GM12878 (cell line): ENCODE measurements at regions not wholly inside any gene's neighbourhood (a gene's known extent, or its start where the extent isn't known, plus 50 kb on each side); places are given as distances from the start of the nearest gene placed in this dataset.

Source experiments
- ATAC-seq: fragments of 200-7000 bp; cut with Tn5 transposase; 3 replicates; pipeline ENCODE4 v1.9.1; 2020; ENCODE audit warnings: mild to moderate bottlenecking, moderate library complexity
- BruUV-seq: library from RNA; stranded (reverse); fragments of 400-500 nt; replicated peaks from 2 replicates; lab custom pipeline; 2021; lab: Mats Ljungman, UMichigan
- CTCF ChIA-PET: fragments of 300-600 bp; sonication (Branson Sonifier 250); formaldehyde crosslinking; extraction: SDS; loops from one replicate; lab custom pipeline; 2021; ENCODE audit warnings: inconsistent platforms; lab: Yijun Ruan, JAX
- POLR2A ChIA-PET: fragments of 350-600 bp; formaldehyde crosslinking; extraction: SDS; loops from one replicate; lab custom pipeline; 2021; ENCODE audit warnings: inconsistent platforms; lab: Charles Lee
- RAD21 ChIA-PET: fragments of 300-600 bp; sonication (Branson Sonifier 250); formaldehyde crosslinking; loops from one replicate; lab custom pipeline; 2023; ENCODE audit warnings: antibody characterized with exemption; ENCODE audit not compliant: unreplicated experiment; lab: Charles Lee
- SMC1A ChIA-PET: fragments of 300-600 bp; sonication (Branson Sonifier 250); formaldehyde crosslinking; loops from one replicate; lab custom pipeline; 2023; ENCODE audit not compliant: unreplicated experiment, uncharacterized antibody; lab: Charles Lee
- DNase-seq: peaks from one replicate; pipeline ENCODE4 v3.0.0-alpha.2; 2011; ENCODE audit warnings: low read depth, low spot score
- FAIRE-seq: peaks from 3 replicates; lab custom pipeline; 2011; peaks lifted over from hg19 to GRCh38; lab: Jason Lieb, UNC
- H2AFZ ChIP-seq: 2 replicates; pipeline ENCODE4 v1.6.0; 2011; ENCODE audit warnings: low read depth, low read length, control low read depth; ENCODE audit not compliant: control insufficient read depth
- H3K27ac ChIP-seq: 2 replicates; pipeline ENCODE4 v1.5.1; 2011; ENCODE audit warnings: control low read depth; ENCODE audit not compliant: control insufficient read depth, insufficient read depth
- H3K27me3 ChIP-seq, 2 experiments: replicated peaks in 1 of 2; 2 replicates each; pipeline versions ENCODE4 v1.6.0 to v1.6.1; 2011; ENCODE audit warnings: low read length in 1 of 2; ENCODE audit not compliant: control insufficient read depth in 2 of 2, insufficient read depth in 2 of 2
- H3K36me3 ChIP-seq, 2 experiments: 2 replicates each; pipeline ENCODE4 v1.5.1; 2011; ENCODE audit warnings: low read length in 1 of 2; ENCODE audit not compliant: control insufficient read depth in 2 of 2, insufficient read depth in 2 of 2
- H3K4me1 ChIP-seq: 2 replicates; pipeline ENCODE4 v1.6.1; 2011; ENCODE audit warnings: mild to moderate bottlenecking, low read length, moderate library complexity, mixed read lengths; ENCODE audit not compliant: control insufficient read depth, insufficient read depth
- H3K4me2 ChIP-seq: 2 replicates; pipeline ENCODE4 v1.6.0; 2011; ENCODE audit warnings: control low read depth; ENCODE audit not compliant: control insufficient read depth, insufficient read depth
- H3K4me3 ChIP-seq: fragments of 200-600 bp; sonication (generic); 2 replicates; pipeline ENCODE4 v1.5.1; 2016
- H3K79me2 ChIP-seq: 2 replicates; pipeline ENCODE4 v1.6.0; 2011; ENCODE audit warnings: low read length; ENCODE audit not compliant: control insufficient read depth, insufficient read depth
- H3K9ac ChIP-seq: 2 replicates; pipeline ENCODE4 v1.8.0; 2011; ENCODE audit warnings: low read length, control low read depth, mixed read lengths; ENCODE audit not compliant: control insufficient read depth, insufficient read depth
- H3K9me3 ChIP-seq: replicated peaks from 3 replicates; pipeline ENCODE4 v1.5.1; 2011; ENCODE audit warnings: mild to moderate bottlenecking, low read length; ENCODE audit not compliant: control insufficient read depth, insufficient read depth
- H4K20me1 ChIP-seq: 2 replicates; pipeline ENCODE4 v1.6.0; 2011; ENCODE audit not compliant: control insufficient read depth, insufficient read depth
- ATF2 ChIP-seq: IDR thresholded peaks from 2 replicates; pipeline ENCODE4 v1.6.1; 2012; ENCODE audit warnings: low read length, inconsistent platforms
- CREM ChIP-seq: IDR thresholded peaks from 2 replicates; pipeline ENCODE4 v1.6.1; 2014; ENCODE audit warnings: antibody characterized with exemption, low read depth
- FOS ChIP-seq: IDR thresholded peaks from 3 replicates; pipeline ENCODE4 v1.6.1; 2011; ENCODE audit warnings: borderline replicate concordance; ENCODE audit not compliant: insufficient read length; ENCODE audit errors: extremely low read depth
- FOXK2 ChIP-seq: fragments of 450-650 bp; IDR thresholded peaks from 2 replicates; pipeline ENCODE4 v1.6.1; 2017; ENCODE audit warnings: mild to moderate bottlenecking, moderate library complexity
- HDAC6 ChIP-seq: fragments of 200-600 bp; sonication (generic); IDR thresholded peaks from one replicate; pipeline ENCODE4 v1.8.0; 2017; ENCODE audit warnings: antibody characterized with exemption; ENCODE audit not compliant: unreplicated experiment
- MAX ChIP-seq: IDR thresholded peaks from 2 replicates; pipeline ENCODE4 v1.6.1; 2012; ENCODE audit warnings: low read depth, low read length, improper control_type of control experiment
- MEF2B ChIP-seq: fragments of 450-650 bp; IDR thresholded peaks from 2 replicates; pipeline ENCODE4 v1.6.1; 2018; ENCODE audit warnings: mild to moderate bottlenecking, moderate library complexity; ENCODE audit not compliant: partially characterized antibody, poor library complexity, severe bottlenecking
- PML ChIP-seq: IDR thresholded peaks from 2 replicates; pipeline ENCODE4 v1.6.1; 2012; ENCODE audit warnings: low read length, inconsistent platforms
- PRDM15 ChIP-seq: fragments of 450-650 bp; formaldehyde crosslinking; IDR thresholded peaks from 2 replicates; pipeline ENCODE4 v1.4.0; 2020; ENCODE audit warnings: mild to moderate bottlenecking, moderate library complexity
- RBBP5 ChIP-seq: fragments of 200-600 bp; sonication (generic); conservative IDR thresholded peaks from 2 replicates; pipeline ENCODE4 v1.6.1; 2016
- SIN3A ChIP-seq: IDR thresholded peaks from 2 replicates; pipeline ENCODE4 v1.6.1; 2012; ENCODE audit warnings: low read depth, low read length, improper control_type of control experiment
- SMAD1 ChIP-seq: fragments of 450-650 bp; IDR thresholded peaks from 2 replicates; pipeline ENCODE4 v1.6.1; 2018; ENCODE audit warnings: mild to moderate bottlenecking, low read depth; ENCODE audit not compliant: partially characterized antibody
- ZNF217 ChIP-seq: fragments of 450-650 bp; IDR thresholded peaks from 2 replicates; pipeline ENCODE4 v1.6.1; 2017; ENCODE audit warnings: antibody characterized with exemption, mild to moderate bottlenecking
- ZNF24 ChIP-seq: fragments of 450-650 bp; IDR thresholded peaks from 2 replicates; pipeline ENCODE4 v1.6.1; 2017; ENCODE audit warnings: antibody characterized with exemption, mild to moderate bottlenecking
- WGBS: methylation state at CpG from one replicate; pipeline ENCODE4 v1.1.6; 2016; ENCODE audit warnings: low lambda C conversion rate; ENCODE audit not compliant: insufficient replicate concordance, insufficient coverage; ENCODE audit errors: missing lambda C conversion rate; 5-methylcytosine and 5-hydroxymethylcytosine counted together
- in situ Hi-C: fragments of 300-500 bp; cut with MboI; formaldehyde crosslinking; loops from 9 replicates; pipeline ENCODE4 v1.14.3; 2018; ENCODE audit warnings: mixed read lengths
- intact Hi-C: fragments of 100-400 bp; cut with micrococcal nuclease; formaldehyde crosslinking; loops from one replicate; pipeline ENCODE4 v1.14.2; 2022; ENCODE audit not compliant: unreplicated experiment

GRCh38 chr16:50864386-50864785 lies 122.5 kb downstream of the CYLD start:
- intact Hi-C loops = no loop called here
- BruUV-seq = no TSS peak
- in situ Hi-C loops = no loop called here
- Histone ChIP-seq H3K4me3 (no peak overlapping the region), H3K36me3 (no peaks in the 10 kb centered on the region), H3K27ac (no peak overlapping the region), H3K79me2 (no peaks in the 10 kb centered on the region), H3K9me3 (no peaks in the 10 kb centered on the region), H3K4me1 (no peaks in the 10 kb centered on the region), H3K9ac (no peak overlapping the region), H4K20me1 (no peaks in the 10 kb centered on the region), H3K4me2 (no peak overlapping the region)
- no peak for FAIRE-seq
- no peak for DNase-seq
- WGBS = 42% methylated on average over 5 of the region's 5 CpGs
- POLR2A ChIA-PET = no interaction called here
- RAD21 ChIA-PET = no interaction called here
- SMC1A ChIA-PET = no interaction called here
- ATAC-seq = no peak
- CTCF ChIA-PET = no interaction called here
- TF ChIP-seq PML (no peak), HDAC6 (no peak)
- TF ChIP-seq, all 136 proteins: peak for 0
- no peak overlapping the region for H2AFZ ChIP-seq
- no peaks in the 10 kb centered on the region for H3K27me3 ChIP-seq

- Histone ChIP-seq H3K4me3 (no peak overlapping the region), H3K36me3 (no peaks in the 10 kb centered on the region), H3K27me3 (no peaks in the 10 kb centered on the region), H2AFZ (no peak overlapping the region), H3K27ac (no peak overlapping the region), H3K9me3 (no peaks in the 10 kb centered on the region), H3K4me1 (no peaks in the 10 kb centered on the region), H3K9ac (no peak overlapping the region), H3K4me2 (no peak overlapping the region), H4K20me1 (no peaks in the 10 kb centered on the region), H3K79me2 (no peaks in the 10 kb centered on the region)
- 34% methylated on average over 8 of the region's 8 CpGs for WGBS
- DNase-seq (no peak), ATAC-seq (no peak), FAIRE-seq (no peak)
- in situ Hi-C loops = no loop called here
- POLR2A ChIA-PET = no interaction called here
- SMC1A ChIA-PET = no interaction called here
- RAD21 ChIA-PET = no interaction called here
- intact Hi-C loops = no loop called here
- no TSS peak for BruUV-seq
- CTCF ChIA-PET = no interaction called here
- TF ChIP-seq ZNF217 = no peak
- TF ChIP-seq ATF2 = no peak
- TF ChIP-seq FOXK2 = no peak
- no peak for TF ChIP-seq RBBP5
- no peak for TF ChIP-seq SIN3A
- TF ChIP-seq FOS = no peak
- TF ChIP-seq PRDM15 (CRISPR knock-in tag) = no peak
- no peak for TF ChIP-seq SMAD1
- TF ChIP-seq ZNF24 = no peak
- TF ChIP-seq CREM = no peak
- no peak for TF ChIP-seq MEF2B
- no peak for TF ChIP-seq MAX
- no peak for TF ChIP-seq PML
Measured at GRCh38 chr16:50863644-50864144, 121.8 kb downstream of the CYLD start.
